Motor neuron (in vitro differentiated cells): ENCODE measurements at regions not wholly inside any gene's neighbourhood (a gene's known extent, or its start where the extent isn't known, plus 50 kb on each side); places are given as distances from the start of the nearest gene placed in this dataset.
A peak's percentile ranks its signal among the peaks of the same experiment; 100 is the strongest.
"Not testable (repeated sequence)": the region's sequence is repeated elsewhere in the genome, so short reads cannot be mapped to it uniquely, and the experiment has no call there.

Experiments
- ATAC-seq, 8 experiments: fragments of 200-7000 bp; cut with Tn5 transposase; replicated peaks in 6 of 8; 2 replicates each; pipeline ENCODE4 v1.8.0; 2021; ENCODE audit warnings: mild to moderate bottlenecking in 8 of 8, moderate library complexity in 8 of 8
- H3K27ac ChIP-seq, 2 donors: fragments of 250-450 bp; sonication (Bioruptor Pico); 2 replicates each; pipeline ENCODE4 v1.9.0; 2021; ENCODE audit warnings: antibody characterized with exemption in 2 of 2, mild to moderate bottlenecking in 2 of 2, moderate library complexity in 1 of 2
- H3K4me1 ChIP-seq, 2 donors: fragments of 250-450 bp; sonication (Bioruptor Pico); replicated peaks in 1 of 2; 2 replicates each; pipeline ENCODE4 v1.6.1; 2021; ENCODE audit warnings: antibody characterized with exemption in 2 of 2, mild to moderate bottlenecking in 2 of 2, moderate library complexity in 1 of 2
- H3K4me3 ChIP-seq, 5 donors: fragments of 250-450 bp; sonication (Bioruptor Pico); 2 replicates each; pipeline ENCODE4 v1.9.0; 2021; ENCODE audit warnings: antibody characterized with exemption in 5 of 5, mild to moderate bottlenecking in 5 of 5, moderate library complexity in 4 of 5
- WGBS, 10 experiments: fragments of 450-650 bp; shearing (Covaris generic); methylation state at CpG; one replicate each; pipeline ENCODE4 v1.0.0; 2022; 5-methylcytosine and 5-hydroxymethylcytosine counted together
- in situ Hi-C, 9 experiments: fragments of 400-800 bp; cut with MboI; loops; one replicate each; pipeline ENCODE4 v1.15.0; 2021; ENCODE audit warnings: low sequenced_read_pairs in 9 of 9, low pct_unique_long_range_greater_than_20kb in 2 of 9; ENCODE audit not compliant: unreplicated experiment in 9 of 9

DNA sequence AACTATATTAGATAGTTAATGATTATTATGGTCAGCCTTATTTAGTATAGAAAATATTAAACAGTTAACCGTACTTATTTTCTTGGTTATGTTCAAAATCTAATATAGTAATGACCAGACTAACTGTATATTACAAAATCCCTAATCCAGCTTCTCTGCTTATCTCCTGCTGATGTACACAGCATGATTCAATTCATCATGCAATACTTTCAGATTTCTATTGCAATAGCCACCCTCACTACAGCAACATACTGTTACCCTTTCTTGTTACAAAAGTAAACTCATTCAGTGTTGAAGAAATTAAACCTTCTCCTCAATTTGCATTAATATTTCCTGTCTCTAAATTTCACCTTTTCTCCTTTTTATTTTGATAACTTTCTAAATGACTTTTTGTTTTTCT, 1375.0 kb upstream of the NUDT12 start:
- ATAC-seq, result no peak
- in situ Hi-C loops, result no loop called here

DNA sequence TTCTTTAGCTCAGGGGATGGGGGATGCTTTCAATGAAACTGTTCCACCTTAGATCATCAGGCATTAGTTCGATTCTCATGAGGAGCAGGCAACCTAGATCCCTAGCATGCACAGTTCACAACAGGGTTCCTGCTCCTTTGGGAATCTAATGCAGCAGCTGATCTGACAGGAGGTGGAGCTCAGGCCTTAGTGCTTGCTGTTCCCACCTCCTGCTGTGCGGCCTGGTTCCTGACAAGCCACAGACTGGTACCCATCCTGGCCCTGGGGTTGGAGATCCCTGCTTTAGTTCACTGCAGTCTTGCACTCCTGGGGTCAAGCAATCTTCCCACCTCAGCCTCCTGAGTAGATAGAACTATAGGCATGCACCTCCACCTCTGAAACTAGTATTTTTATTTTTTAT, 1369.8 kb upstream of the NUDT12 start:
- no peak for ATAC-seq
- H3K27ac ChIP-seq, result no peak overlapping the region
- H3K4me3 ChIP-seq, result no peak overlapping the region
- WGBS, 10 experiments, result 48 to 100% (median 82%) methylated on average over 1 to 2 of the region's 2 CpGs; no CpG with 5 or more reads in 4 of the 10 experiments
- H3K4me1 ChIP-seq, result peaks cover 0 to under 1% of the 10 kb centered on the region in 2 donors
- in situ Hi-C loops, result no loop called here

More for the DNA sequence above, 1375.0 kb upstream of the NUDT12 start:
- Histone ChIP-seq H3K4me1 (peaks cover 0 to 8% of the 10 kb centered on the region in 2 donors), H3K27ac (no peak overlapping the region), H3K4me3 (no peak overlapping the region)
- WGBS, 10 experiments, result 0 to 100% (median 75%) methylated on average over 1 of the region's 1 CpG; no CpG with 5 or more reads in 2 of the 10 experiments

DNA sequence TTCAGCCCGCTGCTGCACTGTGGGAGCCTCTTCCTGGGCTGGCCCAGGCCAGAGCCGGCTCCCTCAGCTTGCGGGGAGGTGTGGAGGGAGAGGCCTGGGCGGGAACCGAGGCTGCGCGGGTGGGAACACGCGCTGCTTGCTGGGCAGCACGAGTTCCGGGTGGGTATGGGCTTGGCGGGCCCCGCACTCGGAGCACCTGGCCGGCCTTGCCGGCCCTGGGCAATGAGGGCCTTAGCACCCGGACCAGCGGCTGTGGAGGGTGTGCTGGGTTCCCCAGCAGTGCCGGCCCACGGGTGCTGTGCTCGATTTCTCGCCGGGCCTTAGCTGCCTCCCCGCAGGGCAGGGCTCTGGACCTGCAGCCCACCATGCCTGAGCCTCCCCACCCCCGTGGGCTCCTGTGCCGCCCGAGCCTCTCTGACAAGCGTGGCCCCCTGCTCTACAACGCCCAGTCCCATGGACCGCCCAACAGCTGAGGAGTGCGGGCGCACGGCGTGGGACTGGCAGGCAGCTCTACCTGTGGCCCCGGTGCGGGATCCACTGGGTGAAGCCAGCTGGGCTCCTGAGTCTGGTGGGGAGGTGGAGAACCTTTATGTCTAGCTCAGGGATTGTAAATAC, 1366.4 kb upstream of the NUDT12 start:
- in situ Hi-C loops, result no loop called here
- no peak for ATAC-seq
- no peaks in the 10 kb centered on the region for H3K4me1 ChIP-seq
- WGBS, 10 experiments, result 33 to 100% (median 97%) methylated on average over 2 to 8 of the region's 36 CpGs; no CpG with 5 or more reads in 6 of the 10 experiments
- no peak overlapping the region for H3K4me3 ChIP-seq
- H3K27ac ChIP-seq, result no peak overlapping the region

DNA sequence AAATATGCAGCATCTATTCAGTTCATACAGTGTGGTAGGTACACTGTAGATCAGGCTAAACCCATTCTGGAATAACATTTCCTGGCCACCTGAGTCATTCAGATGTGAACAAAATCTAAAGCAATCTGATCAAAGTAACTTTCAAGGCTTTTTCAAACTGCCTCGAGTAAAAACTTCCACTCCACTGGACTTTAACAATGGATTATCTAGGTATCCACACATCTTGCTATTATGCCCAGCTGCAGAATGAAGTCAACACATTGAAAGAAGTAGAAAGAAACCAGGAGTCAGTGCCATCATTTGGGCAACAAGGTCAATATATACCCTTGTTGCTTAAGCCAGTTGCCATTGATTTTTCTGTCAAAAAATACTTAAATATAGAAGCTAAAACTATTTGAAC, 1352.6 kb upstream of the NUDT12 start:
- Histone ChIP-seq H3K4me1 (peaks cover 10% of the 10 kb centered on the region in 2 donors), H3K4me3 (no peak overlapping the region), H3K27ac (no peak overlapping the region)
- in situ Hi-C loops, result no loop called here
- no peak for ATAC-seq
- 13 to 50% (median 21%) methylated on average over 1 of the region's 1 CpG; no CpG with 5 or more reads in 6 of the 10 experiments for WGBS, 10 experiments

DNA sequence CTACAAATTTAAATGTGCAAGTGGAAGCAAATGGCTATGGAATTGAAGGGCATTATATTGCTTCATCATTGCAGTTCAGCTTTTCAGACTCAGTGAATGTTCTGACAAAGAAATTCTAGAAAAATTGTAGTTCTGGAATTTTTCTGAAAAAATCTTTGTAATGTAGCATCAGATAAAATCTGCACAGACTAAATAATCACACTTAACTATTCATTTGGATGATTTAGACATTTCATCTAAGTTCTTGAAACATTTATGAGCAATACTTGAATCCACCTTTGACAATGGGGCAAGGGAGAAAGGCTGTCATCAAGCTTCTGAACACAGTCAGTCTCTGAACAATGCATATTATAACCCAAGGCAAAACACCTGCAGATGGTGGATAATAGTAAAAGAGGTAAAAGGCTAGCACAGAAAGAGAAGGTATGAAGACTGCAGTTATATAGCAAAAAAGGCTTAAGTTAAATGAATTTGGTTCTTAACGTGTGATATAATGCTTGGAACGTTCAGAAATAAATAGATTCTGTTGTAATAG, 1352.0 kb upstream of the NUDT12 start:
- peaks cover 10% of the 10 kb centered on the region in 2 donors for H3K4me1 ChIP-seq
- WGBS, 10 experiments, result 0 to 100% (median 67%) methylated on average over 1 to 2 of the region's 2 CpGs; no CpG with 5 or more reads in 2 of the 10 experiments
- no peak overlapping the region for H3K4me3 ChIP-seq
- no peak for ATAC-seq
- H3K27ac ChIP-seq, result no peak overlapping the region
- in situ Hi-C loops, result no loop called here

DNA sequence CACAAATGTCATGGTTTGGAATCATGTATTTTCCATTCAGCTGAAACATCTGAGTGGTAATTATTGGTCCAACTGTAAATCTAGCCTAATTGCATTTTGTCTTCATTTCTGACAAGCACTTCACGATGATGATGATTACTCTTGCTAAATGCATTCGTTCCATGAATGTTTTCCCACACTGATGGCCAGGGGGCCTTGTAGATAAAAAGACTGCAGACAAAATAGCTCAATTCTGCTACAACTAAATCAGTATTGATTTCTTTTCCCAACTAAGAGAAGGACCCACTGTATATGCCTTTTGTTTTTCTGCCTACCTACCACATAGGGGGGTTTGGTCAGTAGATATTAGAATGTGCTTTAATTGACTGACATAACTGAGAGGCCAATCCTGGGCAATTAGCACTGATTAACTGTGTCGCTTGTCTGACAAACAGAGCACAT, 1351.3 kb upstream of the NUDT12 start:
- no peak overlapping the region for H3K27ac ChIP-seq
- ATAC-seq, result peak in 5 of 8 experiments; percentile 83 to 93 (median 87)
- no peak overlapping the region for H3K4me3 ChIP-seq
- peaks cover 10% of the 10 kb centered on the region in 2 donors for H3K4me1 ChIP-seq
- WGBS, 10 experiments, result 0 to 100% (median 38%) methylated on average over 1 to 3 of the region's 3 CpGs
- in situ Hi-C loops, result no loop called here

DNA sequence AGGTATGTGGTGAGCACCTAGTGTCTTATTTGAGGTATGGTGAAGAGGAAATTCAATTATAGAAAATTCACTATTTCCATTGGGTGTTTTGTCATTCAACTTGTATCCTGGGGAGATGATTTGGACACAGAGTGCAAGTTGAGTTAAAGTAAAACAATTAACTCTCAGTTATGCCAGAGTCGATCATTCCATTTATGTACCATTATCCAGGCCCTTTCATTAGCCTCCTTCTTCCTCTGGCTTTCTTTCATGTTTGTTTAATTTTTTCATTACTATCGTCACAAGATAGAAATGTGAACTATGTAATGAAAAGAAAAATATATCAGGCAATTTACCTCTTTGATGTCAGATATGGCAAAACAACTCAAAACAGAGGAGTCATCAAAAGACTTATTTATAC, 1347.2 kb upstream of the NUDT12 start:
- Histone ChIP-seq H3K4me1 (peaks cover 10% of the 10 kb centered on the region in 2 donors), H3K4me3 (no peak overlapping the region), H3K27ac (no peak overlapping the region)
- 6 to 100% (median 81%) methylated on average over 1 to 2 of the region's 2 CpGs; no CpG with 5 or more reads in 1 of the 10 experiments for WGBS, 10 experiments
- ATAC-seq, result no peak
- in situ Hi-C loops, result no loop called here

DNA sequence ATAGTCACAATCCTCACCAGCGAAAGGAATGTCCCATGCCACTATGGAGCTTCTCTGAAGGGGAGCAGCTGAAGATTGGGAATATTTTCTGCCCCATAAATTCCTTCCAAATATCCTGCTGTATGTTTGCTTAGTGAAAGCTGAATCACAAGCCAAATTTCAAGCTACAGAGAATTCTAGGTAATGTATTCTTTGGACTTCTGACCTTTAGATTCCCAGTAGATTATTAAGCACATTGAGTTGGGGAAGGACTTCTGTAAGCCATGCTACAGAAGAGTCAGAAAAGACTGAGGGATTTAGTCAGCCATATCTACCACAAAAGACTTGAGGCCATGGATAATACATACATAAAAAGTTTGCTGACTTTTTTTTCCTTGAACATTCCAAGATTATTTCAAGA, 1342.0 kb upstream of the NUDT12 start:
- WGBS, 10 experiments, result 0 to 100% (median 44%) methylated on average over 1 of the region's 1 CpG; no CpG with 5 or more reads in 6 of the 10 experiments
- H3K27ac ChIP-seq, result no peak overlapping the region
- no peak for ATAC-seq
- in situ Hi-C loops, result no loop called here
- no peak overlapping the region for H3K4me3 ChIP-seq
- no peaks in the 10 kb centered on the region for H3K4me1 ChIP-seq

DNA sequence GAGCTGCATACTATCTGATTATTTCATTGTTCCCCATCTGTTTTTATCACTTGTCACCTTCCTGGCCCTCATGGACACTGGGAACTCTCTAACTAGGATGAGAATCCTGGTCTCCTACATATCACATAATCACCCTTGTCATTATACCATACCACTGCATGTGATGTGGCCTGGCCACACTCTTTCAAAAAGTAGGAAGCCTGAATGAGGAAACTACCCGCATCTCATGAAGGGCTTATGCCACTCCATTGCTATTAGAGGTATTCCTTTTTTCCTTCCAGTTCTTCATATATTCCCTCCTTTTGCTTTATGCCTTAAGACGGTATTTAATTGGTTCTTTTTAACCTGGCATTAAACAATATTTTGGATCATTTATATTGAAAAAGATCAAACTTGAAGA, 1341.4 kb upstream of the NUDT12 start:
- ATAC-seq, result no peak
- in situ Hi-C loops, result no loop called here
- H3K27ac ChIP-seq, result no peak overlapping the region
- no peaks in the 10 kb centered on the region for H3K4me1 ChIP-seq
- no peak overlapping the region for H3K4me3 ChIP-seq
- whole genome bisulfite sequencing, 10 experiments, result 21 to 100% (median 55%) methylated on average over 1 to 2 of the region's 2 CpGs; no CpG with 5 or more reads in 3 of the 10 experiments

DNA sequence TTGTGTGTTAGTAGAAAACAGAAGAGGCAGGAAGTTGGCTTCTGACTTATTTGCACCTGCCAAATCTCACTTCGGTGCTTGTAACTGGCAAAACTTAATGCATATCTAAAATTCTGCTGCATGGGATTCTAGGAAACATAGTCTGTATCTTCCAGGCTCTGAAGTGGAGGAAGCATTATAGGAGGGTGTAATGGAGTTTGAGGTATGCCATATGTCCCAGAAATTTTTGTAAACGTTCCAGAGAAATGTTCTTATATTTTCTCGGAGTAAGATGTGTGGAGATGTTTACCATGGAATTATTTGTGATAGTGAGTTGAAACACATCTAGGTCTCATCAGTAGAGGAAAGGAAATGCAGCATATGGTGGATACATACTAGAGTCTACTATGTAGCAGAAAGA, 1329.0 kb upstream of the NUDT12 start:
- Histone ChIP-seq H3K4me3 (no peak overlapping the region), H3K4me1 (no peaks in the 10 kb centered on the region), H3K27ac (no peak overlapping the region)
- no peak for ATAC-seq
- in situ Hi-C loops, result no loop called here
- WGBS, 10 experiments, result 0 to 100% (median 86%) methylated on average over 1 to 3 of the region's 3 CpGs; no CpG with 5 or more reads in 1 of the 10 experiments

DNA sequence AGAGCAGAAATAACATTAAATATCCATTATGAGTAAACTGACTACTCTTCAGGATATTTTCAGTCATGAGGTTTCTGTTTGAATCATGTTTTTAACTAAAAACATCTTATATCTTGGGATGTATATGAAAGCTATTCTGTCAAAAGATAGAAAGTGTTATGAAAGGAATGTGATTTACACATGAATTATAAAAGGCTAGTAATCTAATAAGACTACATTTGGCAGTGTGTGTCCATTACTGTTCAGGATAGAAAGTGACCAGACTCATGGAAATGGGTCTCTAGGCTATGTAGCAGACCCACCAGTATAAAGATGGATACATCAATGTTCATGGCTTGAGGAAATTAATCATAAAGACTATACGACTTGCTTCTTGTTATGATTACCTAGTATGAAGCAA, 1328.2 kb upstream of the NUDT12 start:
- in situ Hi-C loops, result no loop called here
- H3K4me1 ChIP-seq, result no peaks in the 10 kb centered on the region
- WGBS, 10 experiments, result 0 to 86% (median 56%) methylated on average over 1 of the region's 1 CpG; no CpG with 5 or more reads in 1 of the 10 experiments

DNA sequence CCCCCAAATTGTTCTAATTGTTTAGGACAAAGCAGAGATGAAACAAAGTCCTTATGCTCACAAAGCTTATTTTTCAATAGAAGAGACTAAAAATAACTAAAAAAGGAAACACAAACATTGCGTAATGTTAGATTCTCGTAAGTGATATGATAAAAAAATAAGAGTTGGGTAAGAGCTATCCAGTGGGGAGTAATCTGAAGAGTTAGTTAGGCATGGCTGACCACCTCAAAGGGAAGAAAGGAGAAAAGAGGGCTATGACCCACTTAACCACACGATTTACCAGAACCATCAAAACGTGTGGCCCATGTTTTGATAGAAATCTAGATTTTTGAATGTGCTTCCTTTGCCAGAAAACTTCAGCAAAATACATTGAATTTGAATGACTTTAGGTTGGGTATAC, 1296.8 kb upstream of the NUDT12 start:
- no peak for ATAC-seq
- 17 to 100% (median 83%) methylated on average over 2 to 4 of the region's 4 CpGs; no CpG with 5 or more reads in 1 of the 10 experiments for WGBS, 10 experiments
- Histone ChIP-seq H3K4me3 (no peak overlapping the region), H3K4me1 (no peaks in the 10 kb centered on the region), H3K27ac (no peak overlapping the region)
- in situ Hi-C loops, result no loop called here

More for the DNA sequence above, 1328.2 kb upstream of the NUDT12 start:
- no peak for ATAC-seq
- no peak overlapping the region for H3K4me3 ChIP-seq
- no peak overlapping the region for H3K27ac ChIP-seq

DNA sequence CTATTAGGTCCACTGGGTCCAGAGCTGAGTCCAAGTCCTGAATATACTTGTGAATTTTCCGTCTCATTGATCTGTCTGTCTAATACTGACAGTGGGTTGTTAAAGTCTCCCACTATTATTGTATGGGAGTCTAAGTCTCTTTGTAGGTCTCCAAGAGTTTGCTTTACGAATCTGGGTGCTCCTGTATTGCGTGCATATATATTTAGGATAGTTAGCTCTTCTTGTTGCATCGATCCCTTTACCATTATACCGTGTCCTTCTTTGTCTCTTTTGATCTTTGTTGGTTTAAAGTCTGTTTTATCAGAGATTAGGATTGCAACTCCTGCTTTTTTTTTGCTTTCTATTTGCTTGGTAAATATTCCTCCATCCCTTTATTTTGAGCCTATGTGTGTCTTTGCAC, 1289.5 kb upstream of the NUDT12 start:
- H3K4me3 ChIP-seq, H3K27ac ChIP-seq, in situ Hi-C loops, ATAC-seq, H3K4me1 ChIP-seq: not testable (repeated sequence)
- 28 to 95% (median 83%) methylated on average over 3 to 5 of the region's 5 CpGs; no CpG with 5 or more reads in 2 of the 10 experiments for WGBS, 10 experiments

DNA sequence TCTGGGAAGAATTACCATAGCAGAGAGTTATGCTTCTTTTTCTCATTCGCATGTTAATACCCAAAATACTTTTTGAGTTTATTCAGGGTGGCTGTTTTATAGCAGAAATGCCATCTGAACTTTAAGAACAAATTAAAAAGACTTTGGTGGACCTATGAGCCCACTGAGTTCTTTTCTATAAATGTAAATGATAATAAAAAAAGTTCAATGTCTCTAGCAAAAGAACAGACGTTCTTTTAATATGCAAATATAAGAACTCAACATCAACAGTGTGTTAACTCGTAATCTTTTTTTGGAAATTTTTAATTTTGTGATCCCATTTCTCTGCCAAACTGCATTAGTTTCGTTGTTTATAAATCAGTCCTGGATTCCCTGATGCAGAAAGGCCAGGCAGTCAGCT, 1283.0 kb upstream of the NUDT12 start:
- WGBS, 10 experiments, result 0 to 100% (median 55%) methylated on average over 1 to 4 of the region's 4 CpGs
- Histone ChIP-seq H3K4me3 (no peak overlapping the region), H3K27ac (no peak overlapping the region), H3K4me1 (no peaks in the 10 kb centered on the region)
- no peak for ATAC-seq
- in situ Hi-C loops, result no loop called here
